Ishikawa (cell line): ENCODE measurements at regions not wholly inside any gene's neighbourhood (a gene's known extent, or its start where the extent isn't known, plus 50 kb on each side); places are given as distances from the start of the nearest gene placed in this dataset.

Experiments
- CEBPB ChIP-seq: IDR thresholded peaks from 2 replicates; pipeline ENCODE4 v1.6.1; 2012
- EGR1 ChIP-seq: IDR thresholded peaks from 2 replicates; pipeline ENCODE4 v1.6.1; 2012
- MAX ChIP-seq: IDR thresholded peaks from 2 replicates; pipeline ENCODE4 v1.6.1; 2012
- RAD21 ChIP-seq: IDR thresholded peaks from 2 replicates; pipeline ENCODE4 v1.6.1; 2012; ENCODE audit warnings: low read depth
- REST ChIP-seq: IDR thresholded peaks from 2 replicates; pipeline ENCODE4 v1.6.1; 2012; ENCODE audit warnings: low read depth, mild to moderate bottlenecking
- TEAD4 ChIP-seq: IDR thresholded peaks from 2 replicates; pipeline ENCODE4 v1.6.1; 2012
- USF1 ChIP-seq: IDR thresholded peaks from 2 replicates; pipeline ENCODE4 v1.6.1; 2012

DNA sequence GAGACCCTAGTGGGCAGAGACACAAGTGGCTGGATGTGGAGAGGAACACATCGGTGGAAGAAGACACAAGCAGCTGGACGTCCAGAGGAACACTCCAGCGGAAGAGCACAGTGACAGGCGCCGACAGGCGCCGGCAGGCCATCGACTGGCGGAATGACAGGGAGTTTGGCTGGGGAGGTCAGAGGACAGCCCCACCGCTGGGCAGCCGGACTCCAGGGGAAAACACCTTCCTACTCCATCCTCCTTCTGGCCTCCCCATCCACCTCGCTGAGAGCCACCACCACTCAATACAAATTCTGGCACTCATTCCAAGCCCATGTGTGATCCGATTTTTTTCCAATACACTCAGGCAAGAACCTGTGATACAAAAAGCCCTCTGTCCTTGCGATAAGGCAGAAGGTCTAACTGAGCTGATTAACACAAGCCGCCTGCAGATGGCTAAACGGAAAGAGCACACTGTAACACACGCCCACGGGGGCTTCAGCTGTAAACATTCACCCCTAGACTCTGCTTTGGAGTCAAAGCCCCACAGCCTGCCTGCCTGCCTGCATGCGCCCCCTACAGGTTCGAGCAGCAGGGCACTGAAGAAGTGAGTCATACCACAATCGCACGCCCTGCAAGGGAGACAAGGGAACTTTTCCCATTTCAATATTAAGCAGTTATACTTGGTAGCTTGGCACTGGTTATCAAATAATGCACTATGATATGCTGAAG, 50.2 kb upstream of the LRP1B start:
- no peak for TF ChIP-seq EGR1
- TF ChIP-seq REST = no peak
- TF ChIP-seq CEBPB = no peak
- no peak for TF ChIP-seq USF1
- TF ChIP-seq TEAD4 = no peak
- no peak for TF ChIP-seq MAX
- peak; percentile 30; the same call in 1 of the 2 replicates for TF ChIP-seq RAD21
